Omental fat pad (tissue), 3 donors: ENCODE measurements at regions not wholly inside any gene's neighbourhood (a gene's known extent, or its start where the extent isn't known, plus 50 kb on each side); places are given as distances from the start of the nearest gene placed in this dataset. TPM values are rescaled to one million over a fixed set of nuclear protein-coding genes. Genes with fewer than 3 reads are reported as not detected.
"Not testable (repeated sequence)": the region's sequence is repeated elsewhere in the genome, so short reads cannot be mapped to it uniquely, and the experiment has no call there.

Experiments
- ATAC-seq: fragments of 150-250 bp; one replicate; pipeline ENCODE4 v1.9.1; 2016; ENCODE audit warnings: mild to moderate bottlenecking, moderate library complexity; ENCODE audit not compliant: low FRiP score
- DNase-seq: peaks from one replicate; pipeline ENCODE4 v3.0.0-alpha.2; 2019; ENCODE audit warnings: low spot score
- CTCF ChIP-seq, 3 donors: fragments of 450-650 bp; IDR thresholded peaks; one replicate each; pipeline ENCODE4 v1.5.1; 2016 to 2017; ENCODE audit warnings: antibody characterized with exemption in 3 of 3, mild to moderate bottlenecking in 3 of 3, moderate library complexity in 2 of 3
- small RNA-seq: library from RNA; depleted of rRNA; stranded (forward); fragments of <200 nt; gene quantifications from one replicate; pipeline ENCODE3, GENCODE V24; 2016

GRCh38 chr5:154540600-154540999 is 62.6 kb upstream of the HAND1 start:
- no peak for TF ChIP-seq CTCF (IDR thresholded peaks at IDR 0.05)
- DNase-seq: no peak
- no peak for ATAC-seq

- ATAC-seq (no peak), DNase-seq (no peak)
- no peak for TF ChIP-seq CTCF (IDR thresholded peaks at IDR 0.05)
Measured at GRCh38 chr5:154538492-154538891, 60.5 kb upstream of the HAND1 start.

GRCh38 chr5:154536439-154536838 is 58.4 kb upstream of the HAND1 start:
- ATAC-seq: not testable (repeated sequence)

GRCh38 chr5:154535535-154535934 is 57.5 kb upstream of the HAND1 start:
- DNase-seq: no peak
- no peak for ATAC-seq
- TF ChIP-seq CTCF (IDR thresholded peaks at IDR 0.05): no peak

More at GRCh38 chr5:154536439-154536838, 58.4 kb upstream of the HAND1 start:
- not testable (repeated sequence) for DNase-seq

- ATAC-seq: no peak
- no peak for TF ChIP-seq CTCF (IDR thresholded peaks at IDR 0.05)
- DNase-seq: no peak
Measured at GRCh38 chr5:154534457-154535050, 56.5 kb upstream of the HAND1 start.

- TF ChIP-seq CTCF (IDR thresholded peaks at IDR 0.05): no peak
- no peak for ATAC-seq
- no peak for DNase-seq
Measured at GRCh38 chr5:154529282-154529681, 51.3 kb upstream of the HAND1 start.

GRCh38 chr5:154528005-154528594 is 50.1 kb upstream of the HAND1 start:
- no peak for DNase-seq
- TF ChIP-seq CTCF (IDR thresholded peaks at IDR 0.05): no peak
- ATAC-seq: no peak

Small RNAs in the stretch of these regions (small RNA-seq; reads per million reads assigned to genes)
- gene MIR1303 (not detected), gene MIR3141 (not detected)
